ENCODE measurements at regions not wholly inside any gene's neighbourhood (a gene's known extent, or its start where the extent isn't known, plus 50 kb on each side); places are given as distances from the start of the nearest gene placed in this dataset.

DNA sequence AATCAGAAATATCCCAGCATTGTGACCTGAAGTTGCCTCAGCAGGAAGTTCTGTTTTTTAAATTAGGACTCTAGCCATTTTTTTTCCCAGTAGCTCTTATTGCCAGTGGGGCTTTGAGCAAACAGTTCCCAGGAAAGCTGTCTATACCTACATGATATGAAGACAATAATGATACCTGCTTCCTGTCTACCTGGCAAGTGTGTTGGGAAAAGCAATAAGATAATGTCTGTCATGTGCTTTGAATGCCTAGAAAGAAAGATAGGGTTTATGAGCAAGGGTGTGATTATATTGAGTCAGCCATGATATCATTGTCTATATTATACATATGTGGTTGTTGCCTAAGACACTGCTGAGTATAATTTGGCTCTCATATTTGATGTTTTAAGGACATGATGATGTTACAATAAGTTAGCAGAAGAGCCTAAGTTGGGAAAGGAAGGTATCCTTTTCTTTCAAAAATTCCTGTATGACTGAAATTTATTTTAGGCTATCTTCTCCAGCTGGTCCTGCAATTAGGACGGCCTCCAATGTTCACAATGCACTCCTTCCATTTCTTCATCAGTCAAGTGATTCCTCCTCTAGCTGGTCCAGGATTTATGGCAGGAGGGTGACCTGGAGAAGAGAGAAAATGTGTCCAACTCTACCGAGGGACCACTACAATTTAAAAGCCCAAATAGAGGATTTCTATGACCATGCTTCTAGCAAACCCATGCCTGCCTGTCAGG is 99.6 kb upstream of the CDC42BPA start:
- no peak for TF ChIP-seq EZH2 (IDR thresholded peaks at IDR 0.05)
- TF ChIP-seq POLR2AphosphoS5 (IDR thresholded peaks at IDR 0.05; ENCODE audit: borderline replicate concordance, low read depth, low read length), result no peak
- no peak for TF ChIP-seq FOXP2 (optimal IDR thresholded peaks at IDR 0.05; ENCODE audit: control extremely low read depth, extremely low read length, insufficient read depth)

Measured in SK-N-MC (cell line).